Endothelial cell of umbilical vein (primary cell): ENCODE measurements at regions not wholly inside any gene's neighbourhood (a gene's known extent, or its start where the extent isn't known, plus 50 kb on each side); places are given as distances from the start of the nearest gene placed in this dataset.

Experiments used
- BruUV-seq: library from RNA; stranded (reverse); fragments of 400-500 nt; replicated peaks from 2 replicates; lab custom pipeline; 2021; lab: Mats Ljungman, UMichigan
- CTCF ChIA-PET: fragments of 300-600, 350-600 bp; sonication (Branson Sonifier 250); formaldehyde crosslinking; loops from one replicate; lab custom pipeline; 2021; ENCODE audit warnings: antibody characterized with exemption, inconsistent platforms; lab: Charles Lee
- POLR2A ChIA-PET: fragments of 300-600, 350-600 bp; sonication (Branson Sonifier 250); formaldehyde crosslinking; loops from one replicate; lab custom pipeline; 2021; ENCODE audit warnings: antibody characterized with exemption, inconsistent platforms; lab: Charles Lee
- DNase-seq: peaks from one replicate; pipeline ENCODE4 v3.0.0-alpha.2; 2011; ENCODE audit warnings: low read depth, low spot score
- FAIRE-seq: peaks from 2 replicates; lab custom pipeline; 2011; peaks lifted over from hg19 to GRCh38; lab: Jason Lieb, UNC
- H2AFZ ChIP-seq: 2 replicates; pipeline ENCODE4 v1.6.0; 2012; ENCODE audit warnings: low read depth, low read length, control low read depth, inconsistent platforms
- H3K27ac ChIP-seq: 2 replicates; pipeline ENCODE4 v1.5.1; 2011; ENCODE audit warnings: low read depth, mild to moderate bottlenecking, control low read depth, low read length, moderate library complexity; ENCODE audit not compliant: insufficient read depth
- H3K27me3 ChIP-seq, 2 experiments: 2 replicates each; pipeline versions ENCODE4 v1.6.0 to v1.6.1; 2011; ENCODE audit warnings: low read length in 2 of 2, mixed read lengths in 1 of 2; ENCODE audit not compliant: control insufficient read depth in 2 of 2, insufficient read depth in 2 of 2
- H3K36me3 ChIP-seq, 2 experiments: 2 replicates in 1 of 2; 3 replicates in 1 of 2; pipeline ENCODE4 v1.5.1; 2011; ENCODE audit warnings: low read length in 2 of 2, mild to moderate bottlenecking in 1 of 2, moderate library complexity in 1 of 2; ENCODE audit not compliant: control insufficient read depth in 2 of 2, insufficient read depth in 2 of 2; ENCODE audit errors: extremely low read depth in 1 of 2
- H3K4me1 ChIP-seq: 3 replicates; pipeline ENCODE4 v1.5.1; 2011; ENCODE audit warnings: mild to moderate bottlenecking, low read length; ENCODE audit not compliant: control insufficient read depth, insufficient read depth; ENCODE audit errors: extremely low read depth
- H3K4me2 ChIP-seq: 2 replicates; pipeline ENCODE4 v1.6.1; 2011; ENCODE audit warnings: low read length, control low read depth, mixed read lengths; ENCODE audit not compliant: insufficient read depth
- H3K4me3 ChIP-seq, 3 experiments: fragments of 200-600 bp in 1 of 3; sonication (generic), shearing (Covaris generic) in 1 of 3; replicated peaks in 1 of 3; 2 replicates each; pipeline ENCODE4 v1.5.1; 2011 to 2016; ENCODE audit warnings: control low read depth in 3 of 3, low read length in 3 of 3, mild to moderate bottlenecking in 2 of 3, inconsistent platforms in 1 of 3, low read depth in 1 of 3, moderate library complexity in 1 of 3; ENCODE audit not compliant: insufficient read depth in 1 of 3
- H3K79me2 ChIP-seq: 2 replicates; pipeline ENCODE4 v1.6.0; 2012; ENCODE audit warnings: low read length, inconsistent platforms; ENCODE audit not compliant: control insufficient read depth, insufficient read depth
- H3K9ac ChIP-seq: replicated peaks from 2 replicates; pipeline ENCODE3; 2011; ENCODE audit warnings: low read length, control low read depth; ENCODE audit not compliant: insufficient read depth; ENCODE audit errors: extremely low read depth
- H3K9me1 ChIP-seq: replicated peaks from 3 replicates; pipeline ENCODE4 v1.6.0; 2011; ENCODE audit warnings: mild to moderate bottlenecking, low read length; ENCODE audit not compliant: control insufficient read depth, insufficient read depth; ENCODE audit errors: extremely low read depth
- H3K9me3 ChIP-seq: replicated peaks from 2 replicates; pipeline ENCODE4 v1.5.1; 2012; ENCODE audit warnings: low read length, inconsistent platforms; ENCODE audit not compliant: control insufficient read depth, insufficient read depth
- H4K20me1 ChIP-seq: replicated peaks from 2 replicates; pipeline ENCODE3; 2011; ENCODE audit warnings: mild to moderate bottlenecking, low read length; ENCODE audit not compliant: control insufficient read depth, insufficient read depth; ENCODE audit errors: extremely low read depth
- CTCF ChIP-seq, 2 donors: IDR thresholded peaks; 1 replicate in 1 of 2; 2 replicates in 1 of 2; pipeline ENCODE4 v1.5.1; 2011; ENCODE audit warnings: low read length in 2 of 2, mild to moderate bottlenecking in 2 of 2, moderate library complexity in 2 of 2, control low read depth in 1 of 2, inconsistent platforms in 1 of 2, low read depth in 1 of 2; ENCODE audit not compliant: insufficient read depth in 1 of 2; ENCODE audit errors: extremely low read depth in 1 of 2
- FOS ChIP-seq: IDR thresholded peaks from 2 replicates; pipeline ENCODE4 v1.6.1; 2011; ENCODE audit warnings: mild to moderate bottlenecking, low read length, moderate library complexity, borderline replicate concordance; ENCODE audit not compliant: insufficient read depth
- GATA2 ChIP-seq: IDR thresholded peaks from 2 replicates; pipeline ENCODE4 v1.7.0; 2011; ENCODE audit warnings: low read depth, mild to moderate bottlenecking, moderate library complexity, mixed read lengths, low read length; ENCODE audit not compliant: insufficient read length, insufficient read depth
- JUN ChIP-seq: IDR thresholded peaks from 2 replicates; pipeline ENCODE4 v1.6.1; 2011; ENCODE audit warnings: borderline replicate concordance, low read depth; ENCODE audit not compliant: insufficient read length, insufficient read depth
- MYC ChIP-seq: IDR thresholded peaks from one replicate; pipeline ENCODE4 v1.6.1; 2011; ENCODE audit warnings: mild to moderate bottlenecking, low read depth, low read length
- POLR2A ChIP-seq: IDR thresholded peaks from 2 replicates; pipeline ENCODE4 v1.6.1; 2012; ENCODE audit warnings: low read depth, mild to moderate bottlenecking, control low read depth, low read length
- POLR2AphosphoS5 ChIP-seq: IDR thresholded peaks from 2 replicates; pipeline ENCODE4 v1.6.1; 2012; ENCODE audit warnings: low read depth, mild to moderate bottlenecking, control low read depth, low read length, moderate library complexity; ENCODE audit not compliant: insufficient read depth
- dilution Hi-C: fragments of 300-500 bp; cut with MboI; formaldehyde crosslinking; loops from one replicate; pipeline ENCODE4 v1.15.0; 2019; ENCODE audit warnings: low sequenced_read_pairs; ENCODE audit not compliant: extremely low pct_ligation_motif_present
- intact Hi-C: fragments of 100-400 bp; cut with micrococcal nuclease; formaldehyde crosslinking; loops from one replicate; pipeline ENCODE4 v1.10.0; 2022

GRCh38 chr5:57698802-57699201 is 216.2 kb upstream of the ACTBL2 start:
- no TSS peak for BruUV-seq
- Histone ChIP-seq H3K4me2 (peak overlapping the region; percentile 1), H3K36me3 (no peaks in the 10 kb centered on the region), H3K9me1 (no peaks in the 10 kb centered on the region), H3K79me2 (no peaks in the 10 kb centered on the region), H3K27me3 (no peaks in the 10 kb centered on the region), H3K4me3 (no peak overlapping the region), H4K20me1 (no peaks in the 10 kb centered on the region), H3K4me1 (peaks cover 29% of the 10 kb centered on the region), H3K9ac (no peak overlapping the region), H2AFZ (no peak overlapping the region), H3K9me3 (no peaks in the 10 kb centered on the region), H3K27ac (peak overlapping the region; percentile 60)
- FAIRE-seq, result peak; percentile 85
- POLR2A ChIA-PET, result no interaction called here
- peak; percentile 75 for DNase-seq
- no peak for TF ChIP-seq CTCF (IDR thresholded peaks at IDR 0.05; ENCODE audit: extremely low read depth in 1 of 2, insufficient read depth in 1 of 2, low read depth in 1 of 2, low read length in 2 of 2)
- peak; percentile 15 for TF ChIP-seq POLR2A
- TF ChIP-seq MYC, result no peak
- peak; percentile 70 for TF ChIP-seq POLR2AphosphoS5
- peak; percentile 89 for TF ChIP-seq GATA2
- TF ChIP-seq JUN, result peak; percentile 89
- peak; percentile 90 for TF ChIP-seq FOS
- CTCF ChIA-PET, result interaction anchor here (0.6 to 1.8 kb wide), 8 partner anchors 22 to 762 kb away, joined by 3 to 16 read pairs (median 4); no protein-coding TSS in a partner anchor
- intact Hi-C loops, result loop anchor here (2.0 to 5.0 kb wide), 4 partner anchors 36 to 762 kb away; partner anchors contain the start of gene PLK2
- dilution Hi-C loops, result no loop called here
